ENCODE measurements at regions not wholly inside any gene's neighbourhood (a gene's known extent, or its start where the extent isn't known, plus 50 kb on each side); places are given as distances from the start of the nearest gene placed in this dataset.

DNA sequence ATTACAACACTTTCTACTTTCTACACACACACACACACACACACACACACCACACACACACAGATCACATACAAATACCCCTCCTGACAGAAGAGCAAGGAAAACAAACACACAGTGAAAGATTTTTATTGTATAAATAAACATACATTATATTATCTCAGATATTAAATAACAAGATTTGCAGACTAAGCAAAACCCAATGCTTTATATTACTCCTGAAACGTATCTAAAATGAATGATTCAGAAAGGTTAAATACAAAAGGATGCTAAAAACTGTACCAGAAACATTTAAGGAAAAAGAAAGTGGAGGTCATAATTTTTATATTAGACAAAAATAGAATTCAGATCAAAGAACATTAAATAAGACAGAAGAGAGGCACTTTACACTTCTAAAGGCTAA is 208.3 kb upstream of the NPSR1 start:
- ATAC-seq (ENCODE audit: low FRiP score) (no peak), DNase-seq (ENCODE audit: low spot score) (no peak)
- TF ChIP-seq, protein P1, sequence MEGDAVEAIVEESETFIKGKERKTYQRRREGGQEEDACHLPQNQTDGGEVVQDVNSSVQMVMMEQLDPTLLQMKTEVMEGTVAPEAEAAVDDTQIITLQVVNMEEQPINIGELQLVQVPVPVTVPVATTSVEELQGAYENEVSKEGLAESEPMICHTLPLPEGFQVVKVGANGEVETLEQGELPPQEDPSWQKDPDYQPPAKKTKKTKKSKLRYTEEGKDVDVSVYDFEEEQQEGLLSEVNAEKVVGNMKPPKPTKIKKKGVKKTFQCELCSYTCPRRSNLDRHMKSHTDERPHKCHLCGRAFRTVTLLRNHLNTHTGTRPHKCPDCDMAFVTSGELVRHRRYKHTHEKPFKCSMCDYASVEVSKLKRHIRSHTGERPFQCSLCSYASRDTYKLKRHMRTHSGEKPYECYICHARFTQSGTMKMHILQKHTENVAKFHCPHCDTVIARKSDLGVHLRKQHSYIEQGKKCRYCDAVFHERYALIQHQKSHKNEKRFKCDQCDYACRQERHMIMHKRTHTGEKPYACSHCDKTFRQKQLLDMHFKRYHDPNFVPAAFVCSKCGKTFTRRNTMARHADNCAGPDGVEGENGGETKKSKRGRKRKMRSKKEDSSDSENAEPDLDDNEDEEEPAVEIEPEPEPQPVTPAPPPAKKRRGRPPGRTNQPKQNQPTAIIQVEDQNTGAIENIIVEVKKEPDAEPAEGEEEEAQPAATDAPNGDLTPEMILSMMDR (IDR thresholded peaks at IDR 0.05) = no peak

DNA sequence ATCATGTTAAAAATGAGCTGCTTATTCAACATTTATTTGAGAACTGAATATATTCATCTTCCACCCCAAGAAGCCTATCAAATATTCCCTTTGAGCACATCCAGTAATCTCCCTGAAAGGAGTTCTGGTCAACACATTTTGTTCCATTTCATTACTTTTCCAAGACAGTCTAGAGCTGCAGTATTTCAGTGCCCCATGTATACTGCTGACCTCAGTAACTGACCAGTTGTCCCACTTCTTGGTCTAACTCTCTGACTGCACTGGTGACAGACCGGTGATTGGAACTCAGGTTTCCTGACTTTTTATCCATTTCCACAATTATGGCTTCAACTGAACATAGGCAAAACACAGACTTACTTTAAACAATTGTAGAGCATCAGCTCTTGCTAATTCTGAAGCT is 206.8 kb upstream of the NPSR1 start:
- TF ChIP-seq, protein P1 (IDR thresholded peaks at IDR 0.05) = no peak
- no peak for ATAC-seq (ENCODE audit: low FRiP score)
- DNase-seq (ENCODE audit: low spot score) = no peak

DNA sequence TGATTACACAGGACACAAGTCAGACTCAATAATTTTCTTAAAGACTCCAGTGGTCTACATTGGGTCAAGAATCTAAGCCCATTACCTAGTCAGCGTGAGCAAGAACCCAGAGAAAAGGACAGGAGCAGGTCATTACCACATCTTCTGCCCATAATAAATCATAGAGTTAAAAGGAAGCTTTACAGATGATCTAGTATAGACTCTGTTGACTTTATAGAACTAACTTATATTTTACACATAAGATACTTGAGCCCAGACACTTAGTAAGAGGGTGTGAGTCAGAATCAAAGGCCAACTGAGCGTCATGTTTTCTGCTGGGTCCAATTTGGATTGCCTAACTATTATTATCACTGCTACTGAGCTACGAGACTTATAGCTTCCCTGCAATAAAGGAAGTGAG is 206.1 kb upstream of the NPSR1 start:
- no peak for ATAC-seq (ENCODE audit: low FRiP score)
- TF ChIP-seq, protein P1 (IDR thresholded peaks at IDR 0.05) = no peak
- DNase-seq (ENCODE audit: low spot score) = no peak

DNA sequence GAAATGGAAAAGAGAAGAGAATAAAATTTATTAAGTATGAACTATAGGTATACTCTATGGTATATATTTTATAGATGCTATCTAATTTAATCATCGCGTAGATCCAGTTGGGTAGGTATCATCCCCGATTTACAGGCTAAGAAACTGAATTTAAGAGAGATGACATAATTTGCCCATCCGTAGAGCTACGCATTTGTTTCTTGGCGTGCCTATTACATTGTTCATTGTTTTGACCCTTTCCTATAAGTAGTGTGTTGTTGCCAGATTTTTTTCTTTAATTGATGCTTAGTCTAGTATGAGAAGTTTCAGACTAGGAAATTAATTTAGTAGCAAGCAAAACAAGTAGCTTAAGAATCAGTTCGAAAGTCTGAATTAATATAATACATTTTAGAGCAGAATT is 205.7 kb upstream of the NPSR1 start:
- ATAC-seq (ENCODE audit: low FRiP score) = no peak
- DNase-seq (ENCODE audit: low spot score) = no peak
- TF ChIP-seq, protein P1 (IDR thresholded peaks at IDR 0.05) = no peak

- DNase-seq (ENCODE audit: low spot score) (no peak), ATAC-seq (ENCODE audit: low FRiP score) (no peak)
- TF ChIP-seq, protein P1 (IDR thresholded peaks at IDR 0.05) = no peak
These were observed 204.9 kb upstream of the NPSR1 start for GRCh38 chr7:34453150-34453549.

GRCh38 chr7:34454381-34454780 is 203.6 kb upstream of the NPSR1 start:
- TF ChIP-seq, protein P1 (IDR thresholded peaks at IDR 0.05) = no peak
- DNase-seq (ENCODE audit: low spot score) (no peak), ATAC-seq (ENCODE audit: low FRiP score) (no peak)

GRCh38 chr7:34457329-34457728 is 200.7 kb upstream of the NPSR1 start:
- DNase-seq (ENCODE audit: low spot score) (no peak), ATAC-seq (ENCODE audit: low FRiP score) (no peak)
- TF ChIP-seq, protein P1 (IDR thresholded peaks at IDR 0.05) = no peak
